MM.1S (cell line): ENCODE measurements at regions not wholly inside any gene's neighbourhood (a gene's known extent, or its start where the extent isn't known, plus 50 kb on each side); places are given as distances from the start of the nearest gene placed in this dataset.

Experiments used
- CTCF ChIP-seq: fragments of 300-600 bp; sonication (generic); IDR thresholded peaks from 2 replicates; pipeline ENCODE4 v1.5.1; 2016; ENCODE audit warnings: antibody characterized with exemption, low read length, mixed read lengths
- EZH2 ChIP-seq: fragments of 300-600 bp; sonication (generic); optimal IDR thresholded peaks from 2 replicates; pipeline ENCODE3; 2017; ENCODE audit warnings: low read depth, mild to moderate bottlenecking, antibody characterized with exemption, low read length, mixed read lengths

- no peak for TF ChIP-seq CTCF
- no peak for TF ChIP-seq EZH2
Observed at GRCh38 chr2:22020091-22020742, 896.4 kb downstream of the TDRD15 start.
